NCI-H345 treated with DMSO at 0.1 percent for 48 hours (cell line): ENCODE measurements at regions not wholly inside any gene's neighbourhood (a gene's known extent, or its start where the extent isn't known, plus 50 kb on each side); places are given as distances from the start of the nearest gene placed in this dataset.

Experiments
- DNase-seq: peaks from one replicate; lab custom pipeline; 2025; ENCODE audit not compliant: unreplicated experiment; lab: John Stamatoyannopoulos, UW

DNA sequence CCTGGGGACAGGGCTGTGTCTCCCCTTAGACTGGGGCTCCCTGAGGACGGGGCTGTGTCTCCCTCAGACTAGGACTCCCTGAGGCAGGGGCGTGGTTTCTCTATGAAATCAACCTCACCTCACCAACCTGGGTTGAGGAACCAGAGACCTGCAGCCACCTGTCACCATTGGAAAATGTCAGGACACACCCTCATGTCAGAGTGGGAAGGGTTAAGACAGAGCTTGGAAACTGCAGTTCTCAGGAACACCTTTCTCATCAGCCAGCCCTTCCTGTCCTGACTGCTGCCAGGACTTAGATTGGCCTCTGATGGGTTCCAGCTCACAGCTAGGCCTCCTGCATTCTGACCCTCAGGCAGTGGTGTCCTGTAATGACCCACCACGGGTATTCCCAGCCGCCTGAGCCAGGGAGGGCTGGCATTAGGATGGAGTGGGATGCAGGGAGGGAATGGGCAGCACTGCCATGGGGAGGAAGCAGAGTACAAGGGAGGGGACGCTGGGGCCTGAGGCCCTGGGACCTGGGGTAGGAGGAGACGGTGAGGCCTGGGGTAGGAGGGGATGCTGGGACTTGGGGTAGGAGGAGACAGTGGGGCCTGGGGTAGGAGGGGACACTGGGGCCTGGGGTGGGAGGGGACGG, 76.3 kb downstream of the MRPL14 start:
- no peak for DNase-seq

GRCh38 chr6:44049989-44050871, 77.0 kb downstream of the MRPL14 start:
- no peak for DNase-seq

DNA sequence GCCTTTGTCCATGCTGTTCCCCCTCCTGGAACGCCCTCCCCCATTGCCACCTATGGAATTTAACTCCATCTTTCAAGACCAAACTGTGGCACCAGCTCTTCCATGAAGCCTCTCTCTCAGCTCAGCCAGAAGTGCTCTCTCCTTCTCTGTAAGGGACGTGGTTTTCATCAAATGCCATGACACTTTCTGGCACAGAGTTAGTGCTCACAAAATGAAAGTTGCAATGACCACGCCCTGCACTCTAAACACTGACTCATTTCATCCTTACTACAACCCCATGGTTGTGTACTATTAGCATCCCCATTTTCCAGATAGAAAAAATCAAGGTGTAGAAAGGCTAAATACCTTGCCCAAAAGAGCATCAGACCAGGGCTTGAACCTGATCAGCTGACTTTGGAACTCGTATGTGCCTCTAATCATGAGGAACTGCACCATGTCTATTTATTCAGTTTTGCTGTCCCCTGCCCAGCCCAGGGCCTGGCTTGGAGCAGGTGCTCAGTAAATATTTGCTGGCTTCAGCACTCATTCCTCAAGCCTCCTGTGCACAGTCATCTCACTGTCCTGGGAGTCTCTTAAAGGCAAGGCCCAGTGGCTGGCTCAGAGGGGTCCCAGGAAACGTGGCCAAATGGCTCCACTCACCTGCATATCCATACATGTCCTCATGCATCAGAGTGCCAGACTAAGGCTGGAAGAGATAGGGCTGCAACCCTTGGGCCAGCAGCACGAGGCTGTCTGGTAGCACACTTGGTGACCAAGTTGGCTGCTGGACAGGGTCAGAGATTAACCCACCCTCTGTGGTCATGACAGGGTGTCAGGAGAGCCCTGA, 77.9 kb downstream of the MRPL14 start:
- DNase-seq: no peak

DNA sequence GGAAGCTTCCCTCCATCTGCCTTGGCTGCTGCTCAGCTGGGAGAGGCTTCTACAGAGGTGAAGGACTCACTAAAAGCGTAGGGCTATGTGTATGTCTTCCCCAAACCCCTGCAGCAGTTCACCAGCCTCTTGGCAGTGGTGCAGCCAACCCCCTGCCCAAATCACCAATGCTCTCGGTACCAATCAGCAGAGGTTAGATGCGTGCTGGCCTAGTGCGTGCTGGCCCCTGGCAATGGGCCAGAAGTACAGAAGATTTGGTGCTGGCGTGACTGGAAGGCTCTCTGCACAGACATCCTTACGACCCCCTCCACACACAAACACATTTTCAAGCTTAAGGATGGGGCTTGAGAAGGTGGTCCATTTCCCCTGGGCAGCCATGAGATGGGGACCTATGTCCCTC, 79.0 kb downstream of the MRPL14 start:
- no peak for DNase-seq

- DNase-seq: no peak
Measured at GRCh38 chr6:44047801-44048200, 79.5 kb downstream of the MRPL14 start.

DNA sequence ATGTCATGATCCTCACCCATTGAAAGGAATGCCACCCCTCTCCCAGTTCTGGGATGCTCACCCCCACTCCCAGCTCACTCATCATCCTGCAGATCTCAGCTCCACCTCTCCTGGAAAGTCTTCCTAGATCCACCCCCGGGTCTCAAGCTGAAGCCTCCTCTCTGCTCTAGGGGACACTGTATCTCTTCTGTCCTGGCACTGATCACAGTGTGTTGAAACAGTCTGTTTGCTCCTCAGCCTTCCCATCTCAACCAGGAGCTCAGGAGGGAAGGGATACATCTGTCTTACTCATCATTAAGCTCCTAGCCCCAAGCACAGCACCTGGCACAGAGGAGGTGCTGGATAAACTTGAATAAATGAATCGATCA, 80.1 kb downstream of the MRPL14 start:
- no peak for DNase-seq

DNA sequence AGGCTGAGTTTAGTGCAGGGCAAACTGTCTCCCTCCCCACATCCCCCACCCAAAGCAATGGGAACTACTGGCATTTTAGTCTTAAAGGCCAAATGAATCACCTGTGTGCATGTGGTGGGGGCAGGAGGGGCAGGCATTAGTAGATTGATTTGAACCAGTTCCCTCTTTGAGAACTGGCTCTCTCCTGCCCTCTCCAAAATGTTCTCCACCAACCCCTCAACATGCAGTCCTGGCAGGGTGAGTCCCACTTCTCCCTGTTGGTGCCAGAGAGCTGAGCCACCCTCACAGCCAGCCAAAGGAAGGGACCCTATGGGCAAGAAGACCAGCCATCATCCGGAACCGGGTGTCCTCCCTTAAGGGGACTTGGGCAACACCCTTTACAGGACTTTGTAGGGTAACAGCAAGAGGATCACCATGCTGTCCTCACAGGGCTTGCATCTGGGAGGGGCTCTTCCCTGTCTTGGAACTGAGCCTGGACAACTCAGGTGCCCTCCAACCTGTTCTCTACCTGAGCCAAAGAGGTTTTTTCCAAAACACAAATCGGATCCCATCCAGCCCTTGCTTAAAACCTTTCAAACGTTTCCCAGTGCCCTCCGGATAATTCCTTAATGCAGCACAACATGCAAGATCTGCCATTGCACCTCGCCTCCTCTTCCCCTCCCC, 80.6 kb downstream of the MRPL14 start:
- DNase-seq: no peak

- DNase-seq: no peak
Measured at GRCh38 chr6:44045672-44046015, 81.6 kb downstream of the MRPL14 start.

GRCh38 chr6:44044940-44045671, 82.1 kb downstream of the MRPL14 start:
- DNase-seq: no peak

DNA sequence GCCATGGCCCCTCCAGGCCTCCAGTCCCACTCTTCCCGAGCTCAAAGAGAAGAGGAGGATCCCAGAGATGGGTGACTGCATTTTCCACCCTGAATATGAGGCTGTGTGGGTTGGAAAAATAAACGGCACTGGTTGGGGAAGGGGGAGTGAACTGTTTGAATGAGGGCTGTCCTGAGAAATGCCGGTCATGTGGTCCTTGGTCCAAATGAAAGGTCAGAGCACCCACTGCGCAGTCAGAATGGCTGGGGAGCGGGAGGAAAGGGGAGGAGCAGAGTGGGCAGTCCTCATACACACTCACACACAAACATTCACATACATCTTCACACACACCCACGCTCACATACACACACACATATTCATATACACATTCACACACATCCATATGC, 83.1 kb downstream of the MRPL14 start:
- DNase-seq: no peak

DNA sequence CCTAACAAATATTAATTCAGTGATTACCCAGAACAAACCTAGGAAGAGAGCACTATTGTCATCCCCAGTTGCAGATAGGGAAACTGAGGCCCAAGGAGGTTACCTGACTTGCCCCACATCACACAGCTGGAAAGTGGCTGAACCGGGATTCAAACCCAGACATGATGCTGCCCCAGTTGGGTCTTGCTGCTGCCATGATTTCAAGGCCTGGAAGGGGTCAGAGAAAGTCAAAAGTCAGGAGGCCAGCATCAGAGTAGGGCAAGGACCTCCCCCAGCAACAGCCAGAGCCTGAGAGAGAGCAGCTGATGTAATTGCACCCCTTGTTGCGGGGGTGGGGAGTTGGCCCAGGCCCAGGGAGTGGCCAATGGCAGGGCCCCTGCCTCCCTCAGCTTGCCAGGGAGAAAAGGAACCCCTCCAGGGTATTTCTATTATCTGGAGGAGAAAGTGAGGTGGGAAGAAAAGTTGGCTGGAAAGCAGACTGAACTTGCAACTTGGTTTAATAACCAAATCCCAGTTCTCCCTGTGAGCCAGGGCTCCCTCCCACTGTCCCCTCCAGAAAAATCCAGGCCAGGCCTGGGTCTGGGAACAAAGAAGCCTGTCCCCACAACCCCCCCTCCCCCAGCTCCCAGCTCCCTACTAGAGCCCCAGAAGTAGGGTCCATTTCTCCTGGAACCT, 83.6 kb downstream of the MRPL14 start:
- no peak for DNase-seq

GRCh38 chr6:44042989-44043478, 84.2 kb downstream of the MRPL14 start:
- DNase-seq: no peak

- DNase-seq: no peak
Measured at GRCh38 chr6:44042261-44042988, 84.8 kb downstream of the MRPL14 start.

DNA sequence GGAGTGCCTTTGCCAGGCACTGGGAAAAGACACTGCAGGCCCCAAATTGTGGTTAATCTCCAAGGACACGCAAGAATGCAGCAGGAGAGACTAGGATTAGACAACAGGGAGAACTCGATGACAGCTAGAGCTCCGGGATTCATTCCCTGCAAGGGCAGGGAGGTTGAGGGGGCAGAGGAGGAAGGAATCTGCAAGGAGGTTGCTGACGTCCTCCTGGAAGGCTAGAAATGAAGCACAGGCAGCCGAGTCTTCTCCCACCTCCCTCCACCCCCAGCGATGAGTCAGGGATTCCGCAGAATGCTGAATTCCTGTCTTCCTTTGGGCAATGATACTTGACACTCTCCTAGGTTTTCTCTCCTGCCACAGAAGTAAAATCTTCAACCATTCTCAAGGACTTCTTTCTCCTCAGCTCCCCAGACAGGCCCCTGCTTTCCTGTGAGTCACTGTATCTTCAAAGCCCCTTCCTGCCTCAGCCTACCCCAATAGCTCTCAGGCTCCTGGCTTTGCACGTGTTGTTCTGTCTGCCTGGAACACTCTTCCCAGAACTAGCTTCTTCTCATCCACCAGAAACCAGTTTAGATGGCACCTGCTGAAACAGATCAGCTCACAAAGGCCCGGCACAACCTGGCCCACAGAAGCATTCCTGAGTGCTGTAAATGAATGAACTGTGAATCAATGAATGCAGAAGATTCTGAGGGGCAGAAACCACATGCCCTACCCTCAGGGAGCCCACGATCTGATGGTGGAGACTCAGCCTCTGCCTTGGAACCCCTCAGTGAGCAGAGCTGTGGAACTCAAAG, 85.6 kb downstream of the MRPL14 start:
- no peak for DNase-seq

DNA sequence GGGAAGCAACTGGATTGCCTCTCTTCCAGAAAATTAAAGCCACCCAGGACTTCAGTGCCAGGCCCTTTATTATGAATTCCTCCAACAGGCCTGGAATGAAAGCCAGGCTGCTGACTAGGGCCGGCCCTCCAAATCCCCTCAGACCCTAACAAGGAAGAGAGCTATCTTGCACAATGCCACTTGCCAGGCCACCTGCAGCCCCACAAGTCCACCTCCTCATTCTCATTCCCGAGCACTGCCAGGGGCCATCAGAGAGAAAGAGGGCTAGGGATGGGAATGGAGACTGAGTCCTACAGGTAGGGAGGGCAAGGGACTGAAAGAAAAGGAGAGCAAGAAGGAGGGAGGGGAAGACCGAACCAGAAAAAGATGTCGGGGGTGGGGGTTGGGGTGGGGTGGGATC, 86.5 kb downstream of the MRPL14 start:
- no peak for DNase-seq

- no peak for DNase-seq
Measured at GRCh38 chr6:44039839-44040350, 87.4 kb downstream of the MRPL14 start.

- DNase-seq: no peak
Measured at GRCh38 chr6:44039191-44039719, 88.0 kb downstream of the MRPL14 start.

DNA sequence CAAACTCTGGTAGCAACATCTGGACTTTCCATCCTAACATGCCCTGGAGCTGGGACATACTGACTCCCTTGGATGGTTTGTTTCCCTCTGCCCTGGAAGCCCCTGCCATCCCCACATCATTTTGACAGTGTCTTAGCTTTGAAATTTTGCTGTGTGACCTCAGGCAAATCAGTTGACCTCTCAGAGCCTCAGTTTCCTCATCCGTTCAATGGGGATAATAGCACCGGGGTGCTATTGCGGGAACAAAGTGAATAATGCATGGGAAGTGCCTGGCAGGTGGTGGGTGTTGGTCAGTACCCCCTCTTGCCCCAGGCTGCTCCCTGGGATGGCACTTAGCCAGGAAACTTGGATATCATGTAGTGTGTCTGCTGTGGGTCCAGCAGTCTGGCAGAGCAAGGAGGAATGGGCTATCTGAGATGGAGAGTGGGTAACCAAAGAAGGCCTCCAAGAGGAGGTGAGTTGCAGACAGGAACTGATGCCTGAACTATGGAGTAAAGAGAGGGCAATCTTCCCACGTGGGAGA, 88.6 kb downstream of the MRPL14 start:
- DNase-seq: no peak
